Breast epithelium (tissue), 3 donors: ENCODE measurements at regions not wholly inside any gene's neighbourhood (a gene's known extent, or its start where the extent isn't known, plus 50 kb on each side); places are given as distances from the start of the nearest gene placed in this dataset.

ENCODE experiments used
- POLR2A ChIP-seq: fragments of 450-650 bp; IDR thresholded peaks from one replicate; pipeline ENCODE4 v1.6.1; 2016; ENCODE audit warnings: antibody characterized with exemption, mild to moderate bottlenecking, moderate library complexity
- TF ChIP-seq, protein P1 (sequence below), 3 donors: fragments of 450-650 bp; IDR thresholded peaks; one replicate each; pipeline ENCODE4 v1.5.1; 2016 to 2017; ENCODE audit warnings: antibody characterized with exemption in 3 of 3, mild to moderate bottlenecking in 3 of 3, moderate library complexity in 3 of 3

DNA sequence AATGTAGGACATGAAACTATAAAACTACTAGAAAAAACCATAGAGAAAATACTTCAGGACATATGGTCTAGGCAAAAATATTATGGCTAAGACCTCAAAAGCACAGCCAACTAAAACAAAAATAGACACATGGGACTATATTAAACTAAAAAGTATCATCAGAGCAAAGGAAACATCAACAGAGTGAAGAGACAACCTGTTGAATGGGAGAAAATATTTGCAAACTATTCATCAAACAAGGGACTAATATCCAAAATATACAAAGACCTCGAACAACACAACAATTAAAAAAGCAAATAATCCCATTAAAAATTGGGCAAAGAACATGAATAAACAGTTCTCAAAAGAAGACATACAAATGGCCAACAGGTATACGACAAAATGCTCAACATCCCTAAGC, 210.9 kb downstream of the PCSK1 start:
- no peak for TF ChIP-seq POLR2A
- TF ChIP-seq, protein P1, sequence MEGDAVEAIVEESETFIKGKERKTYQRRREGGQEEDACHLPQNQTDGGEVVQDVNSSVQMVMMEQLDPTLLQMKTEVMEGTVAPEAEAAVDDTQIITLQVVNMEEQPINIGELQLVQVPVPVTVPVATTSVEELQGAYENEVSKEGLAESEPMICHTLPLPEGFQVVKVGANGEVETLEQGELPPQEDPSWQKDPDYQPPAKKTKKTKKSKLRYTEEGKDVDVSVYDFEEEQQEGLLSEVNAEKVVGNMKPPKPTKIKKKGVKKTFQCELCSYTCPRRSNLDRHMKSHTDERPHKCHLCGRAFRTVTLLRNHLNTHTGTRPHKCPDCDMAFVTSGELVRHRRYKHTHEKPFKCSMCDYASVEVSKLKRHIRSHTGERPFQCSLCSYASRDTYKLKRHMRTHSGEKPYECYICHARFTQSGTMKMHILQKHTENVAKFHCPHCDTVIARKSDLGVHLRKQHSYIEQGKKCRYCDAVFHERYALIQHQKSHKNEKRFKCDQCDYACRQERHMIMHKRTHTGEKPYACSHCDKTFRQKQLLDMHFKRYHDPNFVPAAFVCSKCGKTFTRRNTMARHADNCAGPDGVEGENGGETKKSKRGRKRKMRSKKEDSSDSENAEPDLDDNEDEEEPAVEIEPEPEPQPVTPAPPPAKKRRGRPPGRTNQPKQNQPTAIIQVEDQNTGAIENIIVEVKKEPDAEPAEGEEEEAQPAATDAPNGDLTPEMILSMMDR (IDR thresholded peaks at IDR 0.05), result no peak
